K562 (cell line): ENCODE measurements at regions not wholly inside any gene's neighbourhood (a gene's known extent, or its start where the extent isn't known, plus 50 kb on each side); places are given as distances from the start of the nearest gene placed in this dataset.

Source experiments
- ADNP ChIP-seq: fragments of 200-800 bp; sonication (Bioruptor generic); IDR thresholded peaks from 2 replicates; pipeline ENCODE4 v1.6.1; 2016; ENCODE audit warnings: missing genetic modification characterization, missing compliant biosample characterization
- CBX8 ChIP-seq: fragments of 200-600 bp; sonication (generic); IDR thresholded peaks from 2 replicates; pipeline ENCODE4 v1.6.1; 2012; ENCODE audit warnings: borderline replicate concordance, mixed run types, low read depth, mild to moderate bottlenecking, moderate library complexity, mixed read lengths, low read length, control low read depth, inconsistent platforms; ENCODE audit not compliant: poor library complexity, severe bottlenecking; ENCODE audit errors: extremely low read depth
- CREB1 ChIP-seq, 2 experiments: sonication (generic) in 1 of 2; formaldehyde crosslinking in 1 of 2; IDR thresholded peaks; 2 replicates each; pipeline versions ENCODE4 v1.6.1 to v1.8.0; 2012 to 2022; ENCODE audit warnings: inconsistent platforms in 1 of 2, mild to moderate bottlenecking in 1 of 2, missing genetic modification reagents in 1 of 2, moderate library complexity in 1 of 2
- CREBBP ChIP-seq: IDR thresholded peaks from one replicate; pipeline ENCODE4 v1.6.1; 2012; ENCODE audit warnings: low read depth, mild to moderate bottlenecking, control low read depth, inconsistent platforms, low read length
- CREM ChIP-seq: IDR thresholded peaks from 2 replicates; pipeline ENCODE4 v1.6.1; 2014; ENCODE audit warnings: antibody characterized with exemption, low read depth
- KDM2B ChIP-seq: fragments of 250-450 bp; sonication (Bioruptor Pico); IDR thresholded peaks from 2 replicates; pipeline ENCODE4 v1.8.0; 2021; ENCODE audit warnings: mild to moderate bottlenecking, moderate library complexity
- MTA1 ChIP-seq: fragments of 450-650 bp; IDR thresholded peaks from 2 replicates; pipeline ENCODE4 v1.6.1; 2017; ENCODE audit warnings: borderline replicate concordance
- PCBP2 ChIP-seq: fragments of 200-400 bp; formaldehyde crosslinking; IDR thresholded peaks from 2 replicates; pipeline ENCODE4 v1.6.1; 2018; ENCODE audit warnings: low read length, low read depth, mild to moderate bottlenecking, moderate library complexity; ENCODE audit not compliant: poor library complexity, severe bottlenecking
- POLR2A ChIP-seq: fragments of 450-650 bp; conservative IDR thresholded peaks from 2 replicates; pipeline ENCODE4 v1.6.1; 2016
- SPI1 ChIP-seq: IDR thresholded peaks from 2 replicates; pipeline ENCODE4 v1.6.1; 2011; ENCODE audit warnings: low read depth, low read length, control low read depth, borderline replicate concordance
- STAT6 ChIP-seq: sonication (generic); formaldehyde crosslinking; IDR thresholded peaks from 2 replicates; pipeline ENCODE4 v1.8.1; 2023; ENCODE audit warnings: mild to moderate bottlenecking, missing genetic modification reagents
- TEAD4 ChIP-seq, 2 experiments: sonication (generic) in 1 of 2; formaldehyde crosslinking in 1 of 2; IDR thresholded peaks; 2 replicates each; pipeline versions ENCODE4 v1.6.1 to v1.8.0; 2012 to 2022; ENCODE audit warnings: borderline replicate concordance in 1 of 2, inconsistent platforms in 1 of 2, low read length in 1 of 2, mild to moderate bottlenecking in 1 of 2, missing genetic modification reagents in 1 of 2
- TSC22D4 ChIP-seq: fragments of 450-650 bp; IDR thresholded peaks from 2 replicates; pipeline ENCODE4 v1.6.1; 2016; ENCODE audit warnings: missing genetic modification characterization, missing biosample characterization, control low read depth
- ZNF316 ChIP-seq: fragments of 450-650 bp; IDR thresholded peaks from 2 replicates; pipeline ENCODE4 v1.6.1; 2016
- TF ChIP-seq, protein P1 (sequence below), 2 experiments: IDR thresholded peaks; 2 replicates each; pipeline ENCODE4 v1.6.1; 2012; ENCODE audit warnings: improper control_type of control experiment in 2 of 2, low read depth in 2 of 2, low read length in 2 of 2, borderline replicate concordance in 1 of 2

GRCh38 chr6:48471326-48471725 is 360.3 kb upstream of the PTCHD4 start (continued):
- TF ChIP-seq CREB1 (IDR thresholded peaks at IDR 0.05) = no peak
- TF ChIP-seq CREB1 (CRISPR knock-in tag; IDR thresholded peaks at IDR 0.05) = no peak
- no peak for TF ChIP-seq SPI1
- no peak for TF ChIP-seq MTA1
- TF ChIP-seq TSC22D4 (tag) = no peak
- no peak for TF ChIP-seq POLR2A
- TF ChIP-seq CREM = no peak
- no peak for TF ChIP-seq ADNP (tag)
- TF ChIP-seq CREBBP = no peak
- TF ChIP-seq PCBP2 = no peak
- TF ChIP-seq ZNF316 = no peak
- no peak for TF ChIP-seq CBX8
- TF ChIP-seq, protein P1, sequence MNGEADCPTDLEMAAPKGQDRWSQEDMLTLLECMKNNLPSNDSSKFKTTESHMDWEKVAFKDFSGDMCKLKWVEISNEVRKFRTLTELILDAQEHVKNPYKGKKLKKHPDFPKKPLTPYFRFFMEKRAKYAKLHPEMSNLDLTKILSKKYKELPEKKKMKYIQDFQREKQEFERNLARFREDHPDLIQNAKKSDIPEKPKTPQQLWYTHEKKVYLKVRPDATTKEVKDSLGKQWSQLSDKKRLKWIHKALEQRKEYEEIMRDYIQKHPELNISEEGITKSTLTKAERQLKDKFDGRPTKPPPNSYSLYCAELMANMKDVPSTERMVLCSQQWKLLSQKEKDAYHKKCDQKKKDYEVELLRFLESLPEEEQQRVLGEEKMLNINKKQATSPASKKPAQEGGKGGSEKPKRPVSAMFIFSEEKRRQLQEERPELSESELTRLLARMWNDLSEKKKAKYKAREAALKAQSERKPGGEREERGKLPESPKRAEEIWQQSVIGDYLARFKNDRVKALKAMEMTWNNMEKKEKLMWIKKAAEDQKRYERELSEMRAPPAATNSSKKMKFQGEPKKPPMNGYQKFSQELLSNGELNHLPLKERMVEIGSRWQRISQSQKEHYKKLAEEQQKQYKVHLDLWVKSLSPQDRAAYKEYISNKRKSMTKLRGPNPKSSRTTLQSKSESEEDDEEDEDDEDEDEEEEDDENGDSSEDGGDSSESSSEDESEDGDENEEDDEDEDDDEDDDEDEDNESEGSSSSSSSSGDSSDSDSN (IDR thresholded peaks at IDR 0.05; ENCODE audit: borderline replicate concordance in 1 of 2, low read depth in 2 of 2, low read length in 2 of 2) = no peak
- TF ChIP-seq STAT6 (CRISPR knock-in tag) = no peak
- TF ChIP-seq KDM2B (CRISPR knock-in tag) = no peak
- no peak for TF ChIP-seq TEAD4 (IDR thresholded peaks at IDR 0.05; ENCODE audit: low read length)
- no peak for TF ChIP-seq TEAD4 (CRISPR knock-in tag; IDR thresholded peaks at IDR 0.05; ENCODE audit: borderline replicate concordance)
